Fibroblast of mammary gland (primary cell): ENCODE measurements at regions not wholly inside any gene's neighbourhood (a gene's known extent, or its start where the extent isn't known, plus 50 kb on each side); places are given as distances from the start of the nearest gene placed in this dataset.

Experiments
- DNase-seq: peaks from one replicate; pipeline ENCODE4 v3.0.0-alpha.2; 2010; ENCODE audit warnings: low read depth
- H3K4me3 ChIP-seq: 2 replicates; pipeline ENCODE4 v1.5.1; 2011; ENCODE audit warnings: low read depth, mild to moderate bottlenecking, low read length, moderate library complexity; ENCODE audit not compliant: control insufficient read depth
- CTCF ChIP-seq: conservative IDR thresholded peaks from 2 replicates; pipeline ENCODE4 v1.5.1; 2011; ENCODE audit warnings: low read depth, low read length, inconsistent platforms; ENCODE audit not compliant: control insufficient read depth, insufficient read depth

GRCh38 chr13:71382285-71382684 is 484.7 kb downstream of the DACH1 start:
- TF ChIP-seq CTCF: no peak
- DNase-seq: no peak
- H3K4me3 ChIP-seq: no peak overlapping the region

- no peak for DNase-seq
- TF ChIP-seq CTCF: no peak
- H3K4me3 ChIP-seq: no peak overlapping the region
These were observed 486.8 kb downstream of the DACH1 start for GRCh38 chr13:71380191-71380590.

GRCh38 chr13:71378961-71379905 is 487.8 kb downstream of the DACH1 start:
- H3K4me3 ChIP-seq: no peak overlapping the region
- DNase-seq: no peak
- TF ChIP-seq CTCF: no peak

GRCh38 chr13:71374471-71375049 is 492.4 kb downstream of the DACH1 start:
- no peak for DNase-seq
- no peak for TF ChIP-seq CTCF
- no peak overlapping the region for H3K4me3 ChIP-seq

GRCh38 chr13:71368336-71368735 is 498.7 kb downstream of the DACH1 start:
- DNase-seq: no peak
- no peak for TF ChIP-seq CTCF
- H3K4me3 ChIP-seq: no peak overlapping the region

- TF ChIP-seq CTCF: no peak
- no peak for DNase-seq
- no peak overlapping the region for H3K4me3 ChIP-seq
These were observed 507.0 kb downstream of the DACH1 start for GRCh38 chr13:71360041-71360440.
